Caco-2 (cell line): ENCODE measurements at regions not wholly inside any gene's neighbourhood (a gene's known extent, or its start where the extent isn't known, plus 50 kb on each side); places are given as distances from the start of the nearest gene placed in this dataset.

Experiments
- BruUV-seq: library from RNA; stranded (reverse); fragments of 400-500 nt; replicated peaks from 2 replicates; lab custom pipeline; 2021; lab: Mats Ljungman, UMichigan
- CTCF ChIA-PET: fragments of 300-600 bp; sonication (Branson Sonifier 250); formaldehyde crosslinking; loops from one replicate; lab custom pipeline; 2022; ENCODE audit warnings: antibody characterized with exemption; lab: Charles Lee
- POLR2A ChIA-PET: fragments of 300-600 bp; sonication (Branson Sonifier 250); formaldehyde crosslinking; loops from one replicate; lab custom pipeline; 2022; ENCODE audit warnings: antibody characterized with exemption; lab: Charles Lee
- DNase-seq, 2 experiments: peaks; one replicate each; pipeline versions ENCODE4 v3.0.0 to v3.0.0-alpha.2; 2020 to 2022
- H3K27me3 ChIP-seq: replicated peaks from 2 replicates; pipeline ENCODE4 v1.6.0; 2011; ENCODE audit warnings: low read length; ENCODE audit not compliant: control insufficient read depth, insufficient read depth
- H3K36me3 ChIP-seq: 2 replicates; pipeline ENCODE4 v1.5.1; 2011; ENCODE audit warnings: low read length; ENCODE audit not compliant: control insufficient read depth, insufficient read depth
- H3K4me1 ChIP-seq: fragments of 250-450 bp; sonication (Bioruptor Pico); 2 replicates; pipeline ENCODE4 v1.5.1; 2020; ENCODE audit warnings: mild to moderate bottlenecking
- H3K4me3 ChIP-seq: 2 replicates; pipeline ENCODE4 v1.5.1; 2011; ENCODE audit warnings: low read depth, mild to moderate bottlenecking, control low read depth, low read length
- H3K9me3 ChIP-seq: fragments of 250-450 bp; sonication (Bioruptor Pico); 2 replicates; pipeline ENCODE4 v1.5.1; 2020; ENCODE audit warnings: mild to moderate bottlenecking, moderate library complexity
- H3K27ac Mint-ChIP-seq: one replicate; pipeline ENCODE4 v1.8.0; 2022; ENCODE audit warnings: mixed read lengths; ENCODE audit not compliant: unreplicated experiment
- H3K27me3 Mint-ChIP-seq: one replicate; pipeline ENCODE4 v1.8.0; 2022; ENCODE audit warnings: mixed read lengths; ENCODE audit not compliant: insufficient read depth, unreplicated experiment
- H3K36me3 Mint-ChIP-seq: one replicate; pipeline ENCODE4 v1.8.0; 2022; ENCODE audit warnings: mild to moderate bottlenecking, mixed read lengths; ENCODE audit not compliant: insufficient read depth, unreplicated experiment
- H3K4me1 Mint-ChIP-seq: one replicate; pipeline ENCODE4 v1.8.0; 2022; ENCODE audit warnings: low read depth, mixed read lengths; ENCODE audit not compliant: unreplicated experiment
- H3K4me3 Mint-ChIP-seq: one replicate; pipeline ENCODE4 v1.8.0; 2022; ENCODE audit warnings: mild to moderate bottlenecking, moderate library complexity, mixed read lengths; ENCODE audit not compliant: unreplicated experiment
- H3K9me3 Mint-ChIP-seq: one replicate; pipeline ENCODE4 v1.8.0; 2022; ENCODE audit warnings: mixed read lengths; ENCODE audit not compliant: unreplicated experiment
- intact Hi-C: fragments of 100-400 bp; cut with micrococcal nuclease; formaldehyde crosslinking; loops from one replicate; pipeline ENCODE4 v1.10.0; 2022; ENCODE audit not compliant: unreplicated experiment
- TF ChIP-seq, protein P1 (sequence below), 2 experiments: fragments of 200-600 bp in 1 of 2; IDR thresholded peaks; 1 replicate in 1 of 2; 2 replicates in 1 of 2; pipeline versions ENCODE4 v1.5.1 to v1.8.0; 2011 to 2022; ENCODE audit warnings: antibody characterized with exemption in 1 of 2, control low read depth in 1 of 2, inconsistent platforms in 1 of 2, low read depth in 1 of 2, low read length in 1 of 2, mild to moderate bottlenecking in 1 of 2, moderate library complexity in 1 of 2; ENCODE audit not compliant: insufficient read depth in 1 of 2, severe bottlenecking in 1 of 2, unreplicated experiment in 1 of 2

DNA sequence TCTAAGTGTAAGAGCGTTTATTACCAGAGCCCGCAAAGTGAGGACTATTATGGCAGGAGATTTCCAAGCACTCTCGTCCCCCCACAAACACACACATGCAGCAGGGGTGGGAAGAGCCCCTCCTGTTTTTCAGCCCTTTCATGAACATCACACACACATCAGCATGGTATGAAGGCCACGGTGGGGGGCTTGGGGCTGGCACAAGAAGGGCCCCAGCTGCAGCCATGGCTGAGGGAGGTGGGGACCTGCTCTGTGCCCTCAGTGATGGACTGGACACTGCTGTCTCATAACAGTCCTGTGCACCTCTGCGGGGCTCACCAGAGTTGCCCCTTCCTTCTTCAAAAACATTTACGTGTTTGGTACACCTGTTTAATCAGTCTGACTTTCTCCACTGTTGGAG, 650.7 kb downstream of the BRD1 start:
- Mint-ChIP-seq H3K27ac (no peak overlapping the region), H3K4me1 (no peaks in the 10 kb centered on the region), H3K27me3 (peaks cover 3% of the 10 kb centered on the region), H3K4me3 (no peak overlapping the region), H3K36me3 (no peaks in the 10 kb centered on the region), H3K9me3 (no peaks in the 10 kb centered on the region)
- BruUV-seq: no TSS peak
- H3K4me3 ChIP-seq: no peak overlapping the region
- TF ChIP-seq, protein P1, sequence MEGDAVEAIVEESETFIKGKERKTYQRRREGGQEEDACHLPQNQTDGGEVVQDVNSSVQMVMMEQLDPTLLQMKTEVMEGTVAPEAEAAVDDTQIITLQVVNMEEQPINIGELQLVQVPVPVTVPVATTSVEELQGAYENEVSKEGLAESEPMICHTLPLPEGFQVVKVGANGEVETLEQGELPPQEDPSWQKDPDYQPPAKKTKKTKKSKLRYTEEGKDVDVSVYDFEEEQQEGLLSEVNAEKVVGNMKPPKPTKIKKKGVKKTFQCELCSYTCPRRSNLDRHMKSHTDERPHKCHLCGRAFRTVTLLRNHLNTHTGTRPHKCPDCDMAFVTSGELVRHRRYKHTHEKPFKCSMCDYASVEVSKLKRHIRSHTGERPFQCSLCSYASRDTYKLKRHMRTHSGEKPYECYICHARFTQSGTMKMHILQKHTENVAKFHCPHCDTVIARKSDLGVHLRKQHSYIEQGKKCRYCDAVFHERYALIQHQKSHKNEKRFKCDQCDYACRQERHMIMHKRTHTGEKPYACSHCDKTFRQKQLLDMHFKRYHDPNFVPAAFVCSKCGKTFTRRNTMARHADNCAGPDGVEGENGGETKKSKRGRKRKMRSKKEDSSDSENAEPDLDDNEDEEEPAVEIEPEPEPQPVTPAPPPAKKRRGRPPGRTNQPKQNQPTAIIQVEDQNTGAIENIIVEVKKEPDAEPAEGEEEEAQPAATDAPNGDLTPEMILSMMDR (IDR thresholded peaks at IDR 0.05; ENCODE audit: insufficient read depth in 1 of 2, low read depth in 1 of 2, low read length in 1 of 2, severe bottlenecking in 1 of 2, unreplicated experiment in 1 of 2): no peak
- intact Hi-C loops: no loop called here
- ChIA-PET POLR2A (no interaction called here), CTCF (no interaction called here)
- no peaks in the 10 kb centered on the region for H3K4me1 ChIP-seq
- DNase-seq: no peak
- no peaks in the 10 kb centered on the region for H3K36me3 ChIP-seq
- no peaks in the 10 kb centered on the region for H3K27me3 ChIP-seq
- no peaks in the 10 kb centered on the region for H3K9me3 ChIP-seq

- Histone ChIP-seq H3K4me1 (no peaks in the 10 kb centered on the region), H3K27me3 (no peaks in the 10 kb centered on the region), H3K36me3 (no peaks in the 10 kb centered on the region), H3K4me3 (no peak overlapping the region), H3K9me3 (no peaks in the 10 kb centered on the region)
- no TSS peak for BruUV-seq
- no peaks in the 10 kb centered on the region for H3K4me1 Mint-ChIP-seq
- H3K27me3 Mint-ChIP-seq: peaks cover 5% of the 10 kb centered on the region
- TF ChIP-seq, protein P1 (IDR thresholded peaks at IDR 0.05; ENCODE audit: insufficient read depth in 1 of 2, low read depth in 1 of 2, low read length in 1 of 2, severe bottlenecking in 1 of 2, unreplicated experiment in 1 of 2): no peak
- CTCF ChIA-PET: no interaction called here
- H3K27ac Mint-ChIP-seq: no peak overlapping the region
- intact Hi-C loops: no loop called here
- no peak for DNase-seq
- no peaks in the 10 kb centered on the region for H3K9me3 Mint-ChIP-seq
- POLR2A ChIA-PET: no interaction called here
- H3K36me3 Mint-ChIP-seq: no peaks in the 10 kb centered on the region
- no peak overlapping the region for H3K4me3 Mint-ChIP-seq
Observed at GRCh38 chr22:49170053-49170452, 657.6 kb downstream of the BRD1 start.

DNA sequence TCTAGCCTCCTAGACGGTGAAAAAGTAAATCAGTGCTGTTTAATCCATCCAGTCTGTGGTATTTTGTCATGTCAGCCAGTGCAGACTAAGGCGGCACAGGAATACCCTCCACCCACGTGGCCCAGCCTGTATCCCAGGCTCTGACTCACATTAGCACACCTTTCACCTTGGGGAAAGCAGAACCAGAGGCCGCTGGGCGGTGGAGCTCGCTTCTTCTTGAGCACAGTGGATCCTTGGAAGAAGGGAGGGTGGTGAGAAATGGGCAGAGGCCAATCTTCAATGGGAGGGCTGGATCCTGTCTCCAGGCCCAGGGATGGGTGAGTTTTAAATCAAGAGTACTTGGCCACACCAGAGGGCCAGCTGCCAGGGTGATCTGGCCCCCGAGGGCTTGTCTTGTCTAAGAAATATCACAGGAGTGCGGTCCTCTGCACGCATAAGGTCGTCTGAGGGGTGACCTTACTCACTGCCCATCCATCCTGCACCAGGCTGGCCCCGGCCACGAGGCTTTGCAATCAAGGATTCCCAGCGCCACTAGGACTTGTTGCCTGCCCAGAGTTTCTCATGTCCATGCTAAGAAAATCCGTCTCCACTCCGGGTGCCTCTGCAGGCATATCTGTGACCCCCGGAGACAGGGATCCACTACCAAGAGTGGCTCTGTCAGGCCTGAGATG, 658.5 kb downstream of the BRD1 start:
- Histone ChIP-seq H3K9me3 (no peaks in the 10 kb centered on the region), H3K27me3 (no peaks in the 10 kb centered on the region), H3K4me1 (no peaks in the 10 kb centered on the region), H3K36me3 (no peaks in the 10 kb centered on the region), H3K4me3 (no peak overlapping the region)
- CTCF ChIA-PET: no interaction called here
- intact Hi-C loops: no loop called here
- no TSS peak for BruUV-seq
- Mint-ChIP-seq H3K9me3 (no peaks in the 10 kb centered on the region), H3K4me3 (no peak overlapping the region), H3K36me3 (no peaks in the 10 kb centered on the region), H3K27me3 (peaks cover 5% of the 10 kb centered on the region), H3K27ac (no peak overlapping the region), H3K4me1 (no peaks in the 10 kb centered on the region)
- POLR2A ChIA-PET: no interaction called here
- no peak for DNase-seq
- TF ChIP-seq, protein P1 (IDR thresholded peaks at IDR 0.05; ENCODE audit: insufficient read depth in 1 of 2, low read depth in 1 of 2, low read length in 1 of 2, severe bottlenecking in 1 of 2, unreplicated experiment in 1 of 2): no peak
